Mesothelial cell of epicardium (in vitro differentiated cells): ENCODE measurements at regions not wholly inside any gene's neighbourhood (a gene's known extent, or its start where the extent isn't known, plus 50 kb on each side); places are given as distances from the start of the nearest gene placed in this dataset.

ENCODE experiments used
- DNase-seq, 2 experiments: peaks; one replicate each; pipeline ENCODE4 v3.0.0; 2021; ENCODE audit warnings: low spot score in 2 of 2; ENCODE audit not compliant: unreplicated experiment in 2 of 2
- H3K27ac Mint-ChIP-seq: 2 replicates; pipeline ENCODE4 v1.8.0; 2021; ENCODE audit warnings: mixed read lengths
- H3K27me3 Mint-ChIP-seq: 2 replicates; pipeline ENCODE4 v1.8.0; 2021; ENCODE audit warnings: low read depth, mixed read lengths
- H3K36me3 Mint-ChIP-seq: 2 replicates; pipeline ENCODE4 v1.8.0; 2021; ENCODE audit warnings: mixed read lengths
- H3K4me1 Mint-ChIP-seq: 2 replicates; pipeline ENCODE4 v1.8.0; 2021; ENCODE audit warnings: mixed read lengths
- H3K4me3 Mint-ChIP-seq: 2 replicates; pipeline ENCODE4 v1.8.0; 2021; ENCODE audit warnings: mild to moderate bottlenecking, moderate library complexity, mixed read lengths
- H3K9me3 Mint-ChIP-seq: 2 replicates; pipeline ENCODE4 v1.8.0; 2021; ENCODE audit warnings: mixed read lengths
- TF ChIP-seq, protein P1 (sequence below): fragments of 200-600 bp; sonication (generic); IDR thresholded peaks from one replicate; pipeline ENCODE4 v1.5.0; 2021; ENCODE audit warnings: antibody characterized with exemption; ENCODE audit not compliant: unreplicated experiment

DNA sequence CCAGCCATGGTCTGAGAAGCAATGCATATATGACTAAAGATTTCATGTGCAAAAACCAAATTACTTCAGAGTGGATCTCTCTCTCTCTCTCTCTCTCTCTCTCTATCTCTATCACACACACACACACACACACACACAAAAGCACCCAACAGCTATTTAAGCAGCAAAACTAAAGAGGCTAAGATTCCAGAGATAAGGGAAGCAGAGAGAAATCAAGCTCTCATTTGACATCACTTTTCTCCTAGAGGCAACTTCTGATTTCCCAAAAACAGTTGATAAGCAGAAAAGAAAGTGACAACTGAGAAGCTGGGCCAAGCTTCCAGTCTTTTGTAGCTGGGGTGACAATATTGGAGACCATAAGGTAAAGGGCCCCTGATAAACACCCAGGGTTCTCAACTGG, 526.0 kb upstream of the NR2F2 start:
- H3K27ac Mint-ChIP-seq = no peak overlapping the region
- H3K36me3 Mint-ChIP-seq = peaks cover 6% of the 10 kb centered on the region
- TF ChIP-seq, protein P1, sequence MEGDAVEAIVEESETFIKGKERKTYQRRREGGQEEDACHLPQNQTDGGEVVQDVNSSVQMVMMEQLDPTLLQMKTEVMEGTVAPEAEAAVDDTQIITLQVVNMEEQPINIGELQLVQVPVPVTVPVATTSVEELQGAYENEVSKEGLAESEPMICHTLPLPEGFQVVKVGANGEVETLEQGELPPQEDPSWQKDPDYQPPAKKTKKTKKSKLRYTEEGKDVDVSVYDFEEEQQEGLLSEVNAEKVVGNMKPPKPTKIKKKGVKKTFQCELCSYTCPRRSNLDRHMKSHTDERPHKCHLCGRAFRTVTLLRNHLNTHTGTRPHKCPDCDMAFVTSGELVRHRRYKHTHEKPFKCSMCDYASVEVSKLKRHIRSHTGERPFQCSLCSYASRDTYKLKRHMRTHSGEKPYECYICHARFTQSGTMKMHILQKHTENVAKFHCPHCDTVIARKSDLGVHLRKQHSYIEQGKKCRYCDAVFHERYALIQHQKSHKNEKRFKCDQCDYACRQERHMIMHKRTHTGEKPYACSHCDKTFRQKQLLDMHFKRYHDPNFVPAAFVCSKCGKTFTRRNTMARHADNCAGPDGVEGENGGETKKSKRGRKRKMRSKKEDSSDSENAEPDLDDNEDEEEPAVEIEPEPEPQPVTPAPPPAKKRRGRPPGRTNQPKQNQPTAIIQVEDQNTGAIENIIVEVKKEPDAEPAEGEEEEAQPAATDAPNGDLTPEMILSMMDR = no peak
- H3K9me3 Mint-ChIP-seq = peaks cover 10% of the 10 kb centered on the region
- no peak overlapping the region for H3K4me3 Mint-ChIP-seq
- H3K4me1 Mint-ChIP-seq = no peaks in the 10 kb centered on the region
- DNase-seq = no peak
- H3K27me3 Mint-ChIP-seq = no peaks in the 10 kb centered on the region

DNA sequence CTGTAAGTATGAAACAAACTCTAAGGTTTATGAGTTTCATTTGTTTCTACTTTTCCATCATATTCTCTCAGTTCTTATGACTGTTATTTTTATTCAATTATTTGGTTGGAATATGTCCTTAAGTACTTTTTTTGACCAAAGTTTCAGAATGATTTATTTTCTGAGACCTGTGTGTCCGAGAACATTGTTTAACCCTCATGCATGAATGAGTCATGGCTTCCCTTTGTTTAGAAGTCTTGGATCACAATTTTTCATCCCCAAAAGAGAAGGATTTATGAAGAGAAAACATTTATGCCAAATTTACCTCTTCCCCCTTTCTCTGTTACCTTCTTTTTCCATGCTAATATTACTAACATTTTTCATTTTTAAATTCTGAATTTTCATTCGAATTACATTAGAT, 518.0 kb upstream of the NR2F2 start:
- H3K4me3 Mint-ChIP-seq = no peak overlapping the region
- peaks cover 4% of the 10 kb centered on the region for H3K9me3 Mint-ChIP-seq
- H3K36me3 Mint-ChIP-seq = no peaks in the 10 kb centered on the region
- TF ChIP-seq, protein P1 = no peak
- no peak for DNase-seq
- H3K4me1 Mint-ChIP-seq = peaks cover 2% of the 10 kb centered on the region
- H3K27ac Mint-ChIP-seq = no peak overlapping the region
- H3K27me3 Mint-ChIP-seq = no peaks in the 10 kb centered on the region

DNA sequence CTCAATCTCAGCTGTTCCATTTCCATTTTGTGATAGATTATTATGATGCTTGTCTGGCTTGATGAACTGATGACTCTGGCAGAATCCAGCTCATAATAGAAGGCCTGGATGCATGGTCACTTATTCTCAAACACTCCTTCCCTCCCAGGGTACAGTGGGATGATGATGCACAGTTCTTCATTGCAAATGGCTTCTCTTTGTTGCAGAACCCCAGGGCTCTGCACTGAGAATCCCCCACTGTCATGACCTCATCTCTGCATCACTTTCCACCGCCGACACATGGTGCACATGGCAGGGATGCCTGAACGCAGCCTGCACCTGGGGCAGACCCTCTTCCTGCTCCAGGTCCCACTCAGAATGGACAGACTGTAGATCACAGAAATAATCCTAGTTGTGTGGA, 515.6 kb upstream of the NR2F2 start:
- TF ChIP-seq, protein P1 = no peak
- peaks cover 2% of the 10 kb centered on the region for H3K4me1 Mint-ChIP-seq
- no peaks in the 10 kb centered on the region for H3K36me3 Mint-ChIP-seq
- no peak for DNase-seq
- H3K9me3 Mint-ChIP-seq = peaks cover 4% of the 10 kb centered on the region
- no peaks in the 10 kb centered on the region for H3K27me3 Mint-ChIP-seq
- H3K27ac Mint-ChIP-seq = no peak overlapping the region
- no peak overlapping the region for H3K4me3 Mint-ChIP-seq

DNA sequence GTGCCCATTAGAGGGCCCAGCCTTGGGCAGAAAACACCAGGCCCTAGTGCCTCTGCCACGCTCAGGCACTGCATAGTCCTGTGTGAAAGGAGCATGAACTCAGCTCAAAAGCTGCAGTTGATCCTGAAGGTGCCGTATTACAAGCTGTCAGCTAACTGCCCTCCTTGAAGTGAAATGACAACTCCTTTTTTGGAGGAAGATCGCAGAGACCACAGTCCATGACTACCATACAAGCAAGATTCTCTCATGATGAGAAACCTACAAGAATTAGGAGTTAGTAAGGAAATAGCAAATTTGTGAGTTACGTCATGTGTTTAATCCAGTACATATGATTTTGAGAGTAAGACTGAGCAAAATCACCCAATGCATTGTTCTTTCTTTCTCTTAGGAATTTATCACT, 513.9 kb upstream of the NR2F2 start:
- H3K27me3 Mint-ChIP-seq = no peaks in the 10 kb centered on the region
- peaks cover 4% of the 10 kb centered on the region for H3K9me3 Mint-ChIP-seq
- H3K4me3 Mint-ChIP-seq = no peak overlapping the region

DNA sequence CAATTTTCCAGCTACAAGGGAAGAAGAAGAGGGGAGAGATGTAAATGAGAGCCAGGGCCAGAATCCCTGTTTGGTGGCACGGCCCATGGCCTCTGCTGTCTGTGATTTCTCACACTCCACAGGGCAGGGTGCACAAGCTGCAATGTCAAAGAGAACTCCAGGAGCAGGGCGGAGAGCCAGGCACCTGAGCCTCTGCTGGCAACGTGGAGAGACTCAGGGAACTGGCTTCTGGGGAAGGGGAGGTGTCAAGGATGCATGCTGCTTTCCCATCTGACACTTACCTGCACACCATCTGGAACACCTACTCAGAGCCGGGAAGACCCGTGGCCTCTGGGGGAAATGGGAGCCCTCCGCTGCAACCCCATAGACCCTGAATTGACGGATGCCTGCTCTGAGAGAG, 507.5 kb upstream of the NR2F2 start:
- peaks cover 11% of the 10 kb centered on the region for H3K4me1 Mint-ChIP-seq
- H3K27me3 Mint-ChIP-seq = no peaks in the 10 kb centered on the region
- no peaks in the 10 kb centered on the region for H3K36me3 Mint-ChIP-seq
- H3K4me3 Mint-ChIP-seq = no peak overlapping the region
- H3K27ac Mint-ChIP-seq = no peak overlapping the region
- TF ChIP-seq, protein P1 = no peak
- H3K9me3 Mint-ChIP-seq = no peaks in the 10 kb centered on the region
- DNase-seq = no peak

More for the DNA sequence above, 513.9 kb upstream of the NR2F2 start:
- TF ChIP-seq, protein P1 = no peak
- Mint-ChIP-seq H3K27ac (no peak overlapping the region), H3K36me3 (no peaks in the 10 kb centered on the region), H3K4me1 (peaks cover 2% of the 10 kb centered on the region)
- no peak for DNase-seq

DNA sequence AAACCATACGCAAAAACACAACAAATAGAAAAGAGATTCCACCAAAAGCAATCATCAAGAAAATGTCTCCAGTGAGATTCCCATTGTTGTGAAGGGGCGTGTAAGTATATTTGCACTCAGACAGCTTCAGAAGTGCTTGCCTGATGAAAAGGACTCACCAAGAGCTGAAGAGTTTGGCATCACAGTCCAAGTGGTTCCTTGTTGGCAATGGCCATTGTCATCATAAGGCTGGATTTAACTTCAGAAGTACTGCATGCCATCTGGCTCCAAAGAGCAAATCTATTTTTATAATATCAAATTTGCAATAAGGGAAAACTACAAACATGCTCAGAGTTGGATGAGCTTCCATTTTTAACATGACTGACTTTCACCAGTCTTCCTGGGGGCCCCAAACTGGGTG, 505.3 kb upstream of the NR2F2 start:
- Mint-ChIP-seq H3K4me3 (no peak overlapping the region), H3K36me3 (no peaks in the 10 kb centered on the region), H3K4me1 (peaks cover 18% of the 10 kb centered on the region)

More for the DNA sequence above, 505.3 kb upstream of the NR2F2 start:
- H3K9me3 Mint-ChIP-seq = no peaks in the 10 kb centered on the region
- TF ChIP-seq, protein P1 = no peak
- H3K27me3 Mint-ChIP-seq = no peaks in the 10 kb centered on the region
- peak overlapping the region; percentile 25 for H3K27ac Mint-ChIP-seq
- no peak for DNase-seq
